ENCODE measurements at regions not wholly inside any gene's neighbourhood (a gene's known extent, or its start where the extent isn't known, plus 50 kb on each side); places are given as distances from the start of the nearest gene placed in this dataset.

- TF ChIP-seq POLR2A (IDR thresholded peaks at IDR 0.05; ENCODE audit: low read length) (no peak), GATA1 (IDR thresholded peaks at IDR 0.05; ENCODE audit: low read depth, low read length) (no peak)
Measured at GRCh38 chr16:87156195-87156594, 161.0 kb downstream of the C16orf95 start.

All from erythroblast (primary cell).